Fibroblast of skin of right quadriceps (primary cell): ENCODE measurements at regions not wholly inside any gene's neighbourhood (a gene's known extent, or its start where the extent isn't known, plus 50 kb on each side); places are given as distances from the start of the nearest gene placed in this dataset.

Experiments used
- DNase-seq: peaks from one replicate; pipeline ENCODE4 v3.0.0-alpha.2; 2013

GRCh38 chr4:35771571-35771970 lies 472.7 kb downstream of the ARAP2 start:
- peak; percentile 31 for DNase-seq

- peak; percentile 54 for DNase-seq
These were observed 472.0 kb downstream of the ARAP2 start for GRCh38 chr4:35772291-35772690.

GRCh38 chr4:35789899-35790574 lies 454.3 kb downstream of the ARAP2 start:
- DNase-seq = no peak

- DNase-seq = peak; percentile 32
These were observed 451.1 kb downstream of the ARAP2 start for GRCh38 chr4:35793045-35793722.

GRCh38 chr4:35793766-35794165 lies 450.5 kb downstream of the ARAP2 start:
- DNase-seq = no peak

GRCh38 chr4:35800669-35801068 lies 443.6 kb downstream of the ARAP2 start:
- no peak for DNase-seq

- DNase-seq = no peak
These were observed 441.7 kb downstream of the ARAP2 start for GRCh38 chr4:35802644-35803043.

- DNase-seq = no peak
These were observed 425.8 kb downstream of the ARAP2 start for GRCh38 chr4:35818520-35818919.

- DNase-seq = peak; percentile 0
These were observed 424.3 kb downstream of the ARAP2 start for GRCh38 chr4:35820003-35820402.

- no peak for DNase-seq
These were observed 420.1 kb downstream of the ARAP2 start for GRCh38 chr4:35824231-35824630.

- DNase-seq = no peak
These were observed 408.4 kb downstream of the ARAP2 start for GRCh38 chr4:35835893-35836292.

- DNase-seq = no peak
These were observed 407.7 kb downstream of the ARAP2 start for GRCh38 chr4:35836596-35836995.

GRCh38 chr4:35867057-35867456 lies 377.3 kb downstream of the ARAP2 start:
- DNase-seq = no peak

GRCh38 chr4:35872273-35872672 lies 372.0 kb downstream of the ARAP2 start:
- DNase-seq = no peak

GRCh38 chr4:35879479-35879878 lies 364.8 kb downstream of the ARAP2 start:
- no peak for DNase-seq

- no peak for DNase-seq
These were observed 361.2 kb downstream of the ARAP2 start for GRCh38 chr4:35883108-35883507.

GRCh38 chr4:35884714-35885480 lies 359.4 kb downstream of the ARAP2 start:
- no peak for DNase-seq

- no peak for DNase-seq
These were observed 346.5 kb downstream of the ARAP2 start for GRCh38 chr4:35897808-35898207.

GRCh38 chr4:35900286-35901243 lies 343.7 kb downstream of the ARAP2 start:
- no peak for DNase-seq

GRCh38 chr4:35912174-35912573 lies 332.1 kb downstream of the ARAP2 start:
- no peak for DNase-seq

GRCh38 chr4:35918491-35918977 lies 325.8 kb downstream of the ARAP2 start:
- no peak for DNase-seq

- no peak for DNase-seq
These were observed 318.5 kb downstream of the ARAP2 start for GRCh38 chr4:35925806-35926205.

GRCh38 chr4:35926788-35927187 lies 317.5 kb downstream of the ARAP2 start:
- no peak for DNase-seq
